Activated CD4-positive, alpha-beta T cell treated with anti-CD3 and anti-CD28 coated beads, Interleukin-2, amount 10 ng/mL, durations not matched to agents 24 days and 14 days (primary cell): ENCODE measurements at regions not wholly inside any gene's neighbourhood (a gene's known extent, or its start where the extent isn't known, plus 50 kb on each side); places are given as distances from the start of the nearest gene placed in this dataset.

ENCODE experiments used
- DNase-seq: peaks from one replicate; pipeline ENCODE4 v3.0.0; 2022
- H3K27ac Mint-ChIP-seq: one replicate; pipeline ENCODE4 v1.8.0; 2022; ENCODE audit warnings: mild to moderate bottlenecking, mixed read lengths
- H3K27me3 Mint-ChIP-seq: one replicate; pipeline ENCODE4 v1.8.0; 2022; ENCODE audit warnings: mixed read lengths
- H3K36me3 Mint-ChIP-seq: one replicate; pipeline ENCODE4 v1.8.0; 2022; ENCODE audit warnings: low read depth, mild to moderate bottlenecking, mixed read lengths
- H3K4me1 Mint-ChIP-seq: one replicate; pipeline ENCODE4 v1.8.0; 2021; ENCODE audit warnings: mixed read lengths
- H3K4me3 Mint-ChIP-seq: one replicate; pipeline ENCODE4 v1.8.0; 2022; ENCODE audit warnings: mild to moderate bottlenecking, moderate library complexity, mixed read lengths
- H3K9me3 Mint-ChIP-seq: one replicate; pipeline ENCODE4 v1.8.0; 2021; ENCODE audit warnings: mixed read lengths
- intact Hi-C: fragments of 100-400 bp; cut with micrococcal nuclease; formaldehyde crosslinking; loops from one replicate; pipeline ENCODE4 v1.15.1; 2023

- Mint-ChIP-seq H3K9me3 (no peaks in the 10 kb centered on the region), H3K27me3 (no peaks in the 10 kb centered on the region), H3K27ac (no peak overlapping the region), H3K36me3 (no peaks in the 10 kb centered on the region), H3K4me3 (no peak overlapping the region), H3K4me1 (peaks cover 5% of the 10 kb centered on the region)
- intact Hi-C loops: no loop called here
- no peak for DNase-seq
These were observed 218.6 kb upstream of the ATP2B1 start for GRCh38 chr12:89927226-89927698.

- peaks cover 5% of the 10 kb centered on the region for H3K4me1 Mint-ChIP-seq
- DNase-seq: no peak
- no peak overlapping the region for H3K27ac Mint-ChIP-seq
- no peaks in the 10 kb centered on the region for H3K9me3 Mint-ChIP-seq
- intact Hi-C loops: no loop called here
- no peak overlapping the region for H3K4me3 Mint-ChIP-seq
- H3K27me3 Mint-ChIP-seq: no peaks in the 10 kb centered on the region
- no peaks in the 10 kb centered on the region for H3K36me3 Mint-ChIP-seq
These were observed 215.6 kb upstream of the ATP2B1 start for GRCh38 chr12:89924191-89924590.

GRCh38 chr12:89923091-89923490, 214.5 kb upstream of the ATP2B1 start:
- Mint-ChIP-seq H3K27ac (no peak overlapping the region), H3K4me3 (no peak overlapping the region), H3K4me1 (peaks cover 5% of the 10 kb centered on the region), H3K9me3 (no peaks in the 10 kb centered on the region), H3K36me3 (no peaks in the 10 kb centered on the region), H3K27me3 (no peaks in the 10 kb centered on the region)
- no peak for DNase-seq
- intact Hi-C loops: no loop called here

DNA sequence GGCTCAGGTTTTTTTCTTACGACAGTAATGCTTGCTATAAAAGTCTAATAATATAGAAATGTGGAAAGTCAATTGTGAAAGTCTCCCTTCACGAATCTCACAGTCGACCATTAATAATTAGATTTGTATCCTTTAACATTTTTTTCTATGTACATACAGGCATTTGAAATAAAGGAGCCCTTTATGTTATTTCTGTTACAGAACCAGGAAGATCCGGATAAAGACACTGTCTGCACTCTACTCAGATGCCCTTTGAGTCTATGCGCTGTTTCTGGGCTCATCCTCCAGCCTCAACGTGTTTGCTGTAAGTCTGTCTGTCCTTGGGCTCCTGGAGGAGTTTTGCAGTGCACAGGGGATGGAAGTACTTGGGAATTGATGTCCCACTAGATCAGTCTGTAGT, 212.2 kb upstream of the ATP2B1 start:
- H3K36me3 Mint-ChIP-seq: no peaks in the 10 kb centered on the region
- H3K4me1 Mint-ChIP-seq: no peaks in the 10 kb centered on the region
- no peaks in the 10 kb centered on the region for H3K27me3 Mint-ChIP-seq
- no peak overlapping the region for H3K27ac Mint-ChIP-seq
- H3K4me3 Mint-ChIP-seq: no peak overlapping the region
- DNase-seq: no peak
- no peaks in the 10 kb centered on the region for H3K9me3 Mint-ChIP-seq
- intact Hi-C loops: no loop called here

DNA sequence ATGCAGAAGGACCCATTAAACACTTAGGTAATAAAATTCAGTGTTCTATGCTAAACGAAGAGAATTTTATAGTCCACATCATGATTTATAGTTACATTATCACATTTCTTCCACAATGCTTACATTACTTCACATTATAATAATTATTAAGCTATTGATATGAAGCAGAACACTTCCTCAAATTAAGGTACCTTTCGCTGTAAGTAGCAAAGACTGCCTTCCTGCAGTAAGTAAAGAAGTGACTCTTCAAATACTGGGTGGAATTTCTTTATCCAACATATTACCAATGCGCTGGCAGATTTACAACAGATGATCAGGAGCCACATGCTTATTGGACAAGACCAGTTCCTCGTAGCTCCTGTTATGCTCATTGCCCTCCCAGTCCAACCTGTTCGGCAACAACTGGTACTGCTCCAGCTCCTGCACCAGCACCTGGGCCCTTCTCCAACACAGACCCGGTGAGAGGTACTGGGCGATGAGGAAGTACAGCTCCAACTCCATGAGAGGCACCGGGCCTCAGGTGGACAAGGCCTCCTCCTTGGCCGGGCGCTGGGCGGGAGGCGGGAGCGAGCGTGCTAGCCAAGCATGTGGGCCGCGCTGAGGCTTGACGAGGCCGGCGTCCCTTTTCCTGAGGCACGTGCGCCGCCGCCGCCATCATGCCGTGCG, 210.7 kb upstream of the ATP2B1 start:
- Mint-ChIP-seq H3K4me1 (no peaks in the 10 kb centered on the region), H3K36me3 (no peaks in the 10 kb centered on the region), H3K27ac (no peak overlapping the region), H3K27me3 (no peaks in the 10 kb centered on the region), H3K4me3 (no peak overlapping the region), H3K9me3 (no peaks in the 10 kb centered on the region)
- intact Hi-C loops: no loop called here
- DNase-seq: peak; percentile 47

- intact Hi-C loops: no loop called here
- no peaks in the 10 kb centered on the region for H3K9me3 Mint-ChIP-seq
- H3K36me3 Mint-ChIP-seq: no peaks in the 10 kb centered on the region
- no peak overlapping the region for H3K4me3 Mint-ChIP-seq
- no peaks in the 10 kb centered on the region for H3K4me1 Mint-ChIP-seq
- H3K27me3 Mint-ChIP-seq: no peaks in the 10 kb centered on the region
- DNase-seq: peak; percentile 47
- H3K27ac Mint-ChIP-seq: no peak overlapping the region
These were observed 209.7 kb upstream of the ATP2B1 start for GRCh38 chr12:89918172-89918846.

GRCh38 chr12:89909753-89910152, 201.1 kb upstream of the ATP2B1 start:
- no peaks in the 10 kb centered on the region for H3K27me3 Mint-ChIP-seq
- intact Hi-C loops: no loop called here
- DNase-seq: peak; percentile 10
- H3K27ac Mint-ChIP-seq: no peak overlapping the region
- H3K4me1 Mint-ChIP-seq: no peaks in the 10 kb centered on the region
- H3K4me3 Mint-ChIP-seq: no peak overlapping the region
- H3K36me3 Mint-ChIP-seq: no peaks in the 10 kb centered on the region
- peaks cover 12% of the 10 kb centered on the region for H3K9me3 Mint-ChIP-seq

DNA sequence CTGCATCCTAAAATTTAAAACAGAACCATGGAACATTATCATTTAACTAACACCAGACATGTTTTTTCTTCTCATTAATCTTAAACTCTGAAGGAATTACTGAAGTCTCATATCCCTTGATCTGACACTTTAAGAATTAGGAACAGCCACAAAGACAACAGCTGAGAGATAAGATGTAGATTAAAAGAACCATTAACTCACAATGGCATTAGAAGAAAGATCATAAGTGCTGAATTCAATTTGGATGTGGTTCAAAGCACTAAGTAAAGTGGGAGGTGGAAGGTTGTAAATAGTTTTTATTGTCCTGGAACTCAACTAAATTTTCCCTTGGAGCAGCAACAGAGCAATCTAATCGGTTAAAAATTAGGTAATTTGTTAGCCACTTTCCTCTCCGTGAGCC, 199.0 kb upstream of the ATP2B1 start:
- H3K27me3 Mint-ChIP-seq: no peaks in the 10 kb centered on the region
- peaks cover 10% of the 10 kb centered on the region for H3K9me3 Mint-ChIP-seq
- no peak overlapping the region for H3K4me3 Mint-ChIP-seq
- intact Hi-C loops: no loop called here
- H3K27ac Mint-ChIP-seq: no peak overlapping the region
- DNase-seq: no peak
- H3K4me1 Mint-ChIP-seq: no peaks in the 10 kb centered on the region
- no peaks in the 10 kb centered on the region for H3K36me3 Mint-ChIP-seq

DNA sequence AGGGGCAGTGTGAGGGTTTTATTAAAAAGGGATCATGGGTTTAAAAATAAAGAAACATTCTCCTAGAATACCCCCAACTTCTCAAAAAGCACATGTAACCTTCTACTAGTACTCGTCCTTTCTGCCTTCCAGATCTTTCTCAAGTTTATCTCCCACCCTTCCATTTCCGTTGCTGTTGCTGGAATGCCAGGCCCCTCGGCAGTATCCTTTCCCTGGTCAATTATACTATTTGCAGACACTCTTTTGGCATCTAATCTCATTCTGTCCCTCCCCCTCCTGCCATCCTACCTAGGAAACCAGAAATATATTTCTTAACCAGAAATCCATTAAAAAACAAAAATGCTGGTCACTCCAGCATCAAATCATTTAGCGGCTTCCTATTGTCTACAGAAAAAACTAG, 198.2 kb upstream of the ATP2B1 start:
- Mint-ChIP-seq H3K27ac (no peak overlapping the region), H3K4me3 (no peak overlapping the region), H3K27me3 (no peaks in the 10 kb centered on the region), H3K9me3 (peaks cover 5% of the 10 kb centered on the region), H3K4me1 (no peaks in the 10 kb centered on the region), H3K36me3 (no peaks in the 10 kb centered on the region)
- DNase-seq: no peak
- intact Hi-C loops: no loop called here

DNA sequence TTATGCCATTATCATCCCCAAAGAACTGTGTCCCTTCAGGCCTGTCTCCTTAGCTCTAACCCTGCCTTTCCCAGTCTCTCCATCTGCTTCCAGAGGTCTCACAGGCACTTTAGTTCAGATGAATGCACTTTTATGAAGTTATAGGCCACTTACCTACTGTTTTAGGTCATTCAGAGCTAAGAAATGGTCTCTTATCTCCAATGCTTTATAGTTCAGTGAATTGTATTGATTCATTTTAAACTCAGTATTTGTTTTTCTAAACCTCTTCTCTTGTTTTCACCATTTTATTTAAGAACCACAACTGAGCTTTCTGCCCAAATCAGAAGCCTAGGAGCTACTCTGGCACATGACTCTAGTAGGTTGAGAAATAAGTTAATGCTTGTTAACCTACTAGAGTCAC, 197.5 kb upstream of the ATP2B1 start:
- intact Hi-C loops: no loop called here
- Mint-ChIP-seq H3K27ac (no peak overlapping the region), H3K4me1 (no peaks in the 10 kb centered on the region), H3K9me3 (peaks cover 6% of the 10 kb centered on the region), H3K27me3 (no peaks in the 10 kb centered on the region), H3K4me3 (no peak overlapping the region), H3K36me3 (no peaks in the 10 kb centered on the region)
- DNase-seq: no peak

GRCh38 chr12:89901906-89902642, 193.4 kb upstream of the ATP2B1 start:
- intact Hi-C loops: no loop called here
- Mint-ChIP-seq H3K27me3 (no peaks in the 10 kb centered on the region), H3K4me3 (no peak overlapping the region), H3K9me3 (peaks cover 7% of the 10 kb centered on the region), H3K27ac (no peak overlapping the region), H3K4me1 (no peaks in the 10 kb centered on the region), H3K36me3 (peaks cover 2% of the 10 kb centered on the region)
- DNase-seq: no peak

GRCh38 chr12:89901319-89901718, 192.7 kb upstream of the ATP2B1 start:
- Mint-ChIP-seq H3K4me3 (no peak overlapping the region), H3K27me3 (no peaks in the 10 kb centered on the region), H3K4me1 (no peaks in the 10 kb centered on the region), H3K36me3 (peaks cover 2% of the 10 kb centered on the region), H3K9me3 (peaks cover 7% of the 10 kb centered on the region), H3K27ac (no peak overlapping the region)
- intact Hi-C loops: no loop called here
- DNase-seq: no peak

DNA sequence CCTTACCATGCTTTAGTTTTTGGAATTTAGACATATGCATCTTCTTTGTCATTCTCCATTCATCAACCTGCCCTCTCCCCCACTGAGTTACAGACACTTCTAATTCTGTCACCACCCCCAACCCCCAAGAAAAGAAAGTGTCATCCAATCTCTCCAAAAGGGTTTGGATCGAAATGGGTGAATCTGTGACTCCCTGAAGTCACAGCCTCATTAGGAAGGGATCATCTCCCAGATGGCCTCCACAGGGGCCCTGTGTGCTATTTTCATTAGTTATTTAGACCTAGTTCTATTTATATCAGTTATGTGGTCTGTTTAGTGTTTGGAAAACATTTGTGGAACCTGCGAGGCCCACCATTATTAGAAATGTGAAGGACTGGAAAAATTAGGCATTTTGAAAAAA, 191.0 kb upstream of the ATP2B1 start:
- Mint-ChIP-seq H3K36me3 (peaks cover 2% of the 10 kb centered on the region), H3K27ac (no peak overlapping the region), H3K4me3 (no peak overlapping the region), H3K4me1 (no peaks in the 10 kb centered on the region), H3K27me3 (no peaks in the 10 kb centered on the region), H3K9me3 (peaks cover 7% of the 10 kb centered on the region)
- intact Hi-C loops: no loop called here
- no peak for DNase-seq

GRCh38 chr12:89895591-89895990, 187.0 kb upstream of the ATP2B1 start:
- DNase-seq: no peak
- Mint-ChIP-seq H3K27me3 (no peaks in the 10 kb centered on the region), H3K27ac (no peak overlapping the region), H3K36me3 (peaks cover 2% of the 10 kb centered on the region), H3K4me1 (no peaks in the 10 kb centered on the region), H3K9me3 (peaks cover 8% of the 10 kb centered on the region), H3K4me3 (no peak overlapping the region)
- intact Hi-C loops: no loop called here
